HEK293T (cell line): ENCODE measurements at regions not wholly inside any gene's neighbourhood (a gene's known extent, or its start where the extent isn't known, plus 50 kb on each side); places are given as distances from the start of the nearest gene placed in this dataset.

ENCODE experiments used
- BHLHE40 ChIP-seq: fragments of 450-650 bp; IDR thresholded peaks from 2 replicates; pipeline ENCODE4 v1.6.1; 2016; ENCODE audit warnings: mild to moderate bottlenecking, moderate library complexity, borderline replicate concordance
- FOXK2 ChIP-seq: fragments of 450-650 bp; IDR thresholded peaks from 2 replicates; pipeline ENCODE4 v1.6.1; 2016; ENCODE audit warnings: mild to moderate bottlenecking
- HDGF ChIP-seq: fragments of 450-650 bp; IDR thresholded peaks from 2 replicates; pipeline ENCODE4 v1.6.1; 2017; ENCODE audit warnings: antibody characterized with exemption, borderline replicate concordance
- L3MBTL2 ChIP-seq: fragments of 450-650 bp; conservative IDR thresholded peaks from 2 replicates; pipeline ENCODE4 v1.6.1; 2016; ENCODE audit warnings: mild to moderate bottlenecking
- SP1 ChIP-seq: fragments of 450-650 bp; IDR thresholded peaks from 2 replicates; pipeline ENCODE4 v1.6.1; 2017

DNA sequence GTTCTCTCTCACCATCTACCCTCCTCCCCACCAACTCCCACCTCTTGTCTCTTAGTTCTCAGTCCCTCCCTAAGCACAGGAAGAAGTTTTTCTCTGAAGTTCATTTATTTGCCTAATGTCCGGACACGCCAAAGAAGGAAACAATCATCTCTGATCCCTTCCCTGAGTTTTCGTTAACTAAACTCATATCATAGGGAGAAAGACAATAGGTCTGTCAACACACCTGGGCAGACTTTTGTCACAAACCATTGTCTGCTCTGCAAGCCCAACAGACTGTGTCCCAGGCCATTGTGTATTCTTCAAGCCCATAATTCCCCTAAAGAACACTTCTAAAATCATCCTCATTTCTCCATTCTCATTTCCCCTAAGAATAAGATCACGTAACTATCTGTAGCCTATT, 691.0 kb upstream of the MBL2 start:
- TF ChIP-seq BHLHE40 (no peak), SP1 (no peak), HDGF (no peak), L3MBTL2 (no peak), FOXK2 (no peak)
